HEK293 (cell line): ENCODE measurements at regions not wholly inside any gene's neighbourhood (a gene's known extent, or its start where the extent isn't known, plus 50 kb on each side); places are given as distances from the start of the nearest gene placed in this dataset.

Experiments
- CTCF ChIP-seq: fragments of 450-650 bp; formaldehyde crosslinking; IDR thresholded peaks from 2 replicates; pipeline ENCODE4 v1.5.1; 2016; ENCODE audit warnings: missing biosample characterization, missing genetic modification characterization
- KLF7 ChIP-seq: fragments of 450-650 bp; formaldehyde crosslinking; IDR thresholded peaks from 2 replicates; pipeline ENCODE4 v1.5.1; 2016; ENCODE audit warnings: missing biosample characterization, missing genetic modification characterization, borderline replicate concordance
- RBAK ChIP-seq: fragments of 450-650 bp; formaldehyde crosslinking; IDR thresholded peaks from 2 replicates; pipeline ENCODE4 v1.5.1; 2016; ENCODE audit warnings: missing biosample characterization, missing genetic modification characterization

DNA sequence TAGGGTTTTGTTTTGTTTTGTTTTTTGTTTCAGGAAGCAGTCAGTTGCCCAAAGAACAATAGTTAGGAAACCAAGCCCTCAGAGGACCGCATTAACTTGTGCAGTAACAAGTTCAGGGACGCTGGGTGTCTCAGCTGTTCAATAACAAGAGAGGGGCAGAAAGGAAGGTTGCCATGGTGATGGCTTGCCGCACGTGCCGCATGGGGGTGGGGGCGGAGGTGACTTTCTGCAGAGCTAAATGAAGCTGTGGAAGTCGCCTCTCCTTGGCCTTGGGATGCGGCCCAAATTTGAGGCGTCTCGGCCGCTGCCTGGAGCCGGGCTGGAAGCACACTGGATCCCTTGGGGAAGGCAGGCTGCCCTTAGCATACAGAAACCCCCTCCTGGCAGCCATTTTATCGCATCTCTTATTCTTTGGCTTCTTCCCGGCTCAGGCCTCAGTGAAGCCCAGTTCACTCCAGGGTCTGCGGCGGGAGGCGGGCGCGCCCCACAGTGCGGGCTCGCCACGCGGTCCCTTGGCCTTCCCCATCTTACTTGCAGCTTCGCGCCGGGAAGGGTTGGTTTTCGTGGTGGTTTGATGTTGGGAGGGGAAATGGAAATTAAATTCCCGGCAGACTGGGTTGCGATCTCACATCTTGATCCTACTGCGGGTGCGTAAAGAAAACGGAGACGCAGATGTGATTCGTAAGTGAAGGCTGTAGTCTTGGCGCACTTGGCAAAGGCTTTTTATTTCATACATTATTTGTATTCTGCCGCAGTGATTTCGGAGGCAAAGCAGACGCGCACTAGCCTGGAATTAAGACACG is 94.3 kb downstream of the SLC17A6 start:
- TF ChIP-seq RBAK (tag by site-specific recombination) (no peak), KLF7 (no peak), CTCF (tag by site-specific recombination) (no peak)
